ENCODE measurements at regions not wholly inside any gene's neighbourhood (a gene's known extent, or its start where the extent isn't known, plus 50 kb on each side); places are given as distances from the start of the nearest gene placed in this dataset.
"Not testable (repeated sequence)": the region's sequence is repeated elsewhere in the genome, so short reads cannot be mapped to it uniquely, and the experiment has no call there.

DNA sequence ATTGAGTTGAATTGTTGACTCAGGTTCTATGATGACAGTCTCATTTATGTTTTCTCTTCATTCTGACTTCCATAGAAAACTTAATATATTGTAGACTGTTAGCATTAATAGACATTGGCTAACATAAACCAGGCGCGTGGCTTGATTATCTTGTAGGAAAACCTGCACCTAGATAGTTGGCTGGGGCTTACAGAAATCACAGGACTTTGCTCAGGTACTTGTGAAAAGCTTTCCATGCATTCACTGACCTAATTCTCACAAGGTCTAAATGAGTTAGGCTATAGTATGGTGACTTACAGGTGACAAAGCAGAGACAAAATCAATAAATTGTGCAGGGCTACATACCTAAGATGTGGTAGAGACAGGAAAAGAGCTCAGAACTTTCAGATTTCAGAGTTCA is 212.8 kb downstream of the GPAT3 start:
- Mint-ChIP-seq H3K4me1 (ENCODE audit: low read depth, unreplicated experiment) (no peaks in the 10 kb centered on the region), H3K27me3 (ENCODE audit: unreplicated experiment) (no peaks in the 10 kb centered on the region), H3K4me3 (ENCODE audit: unreplicated experiment) (no peak overlapping the region), H3K36me3 (ENCODE audit: unreplicated experiment) (no peaks in the 10 kb centered on the region), H3K27ac (ENCODE audit: unreplicated experiment) (no peak overlapping the region), H3K9me3 (ENCODE audit: unreplicated experiment) (no peaks in the 10 kb centered on the region)
- no peak for DNase-seq
- no peak for TF ChIP-seq CTCF (IDR thresholded peaks at IDR 0.05; ENCODE audit: partially characterized antibody, unreplicated experiment)

- Mint-ChIP-seq H3K36me3 (ENCODE audit: unreplicated experiment) (no peaks in the 10 kb centered on the region), H3K9me3 (ENCODE audit: unreplicated experiment) (peaks cover 1% of the 10 kb centered on the region), H3K27ac (ENCODE audit: unreplicated experiment) (no peak overlapping the region), H3K27me3 (ENCODE audit: unreplicated experiment) (no peaks in the 10 kb centered on the region), H3K4me3 (ENCODE audit: unreplicated experiment) (no peak overlapping the region), H3K4me1 (ENCODE audit: low read depth, unreplicated experiment) (no peaks in the 10 kb centered on the region)
- DNase-seq, result no peak
- TF ChIP-seq CTCF (IDR thresholded peaks at IDR 0.05; ENCODE audit: partially characterized antibody, unreplicated experiment), result no peak
These were observed 203.0 kb downstream of the GPAT3 start for GRCh38 chr4:83738895-83739294.

- Mint-ChIP-seq H3K9me3 (ENCODE audit: unreplicated experiment) (peaks cover 8% of the 10 kb centered on the region), H3K27me3 (ENCODE audit: unreplicated experiment) (no peaks in the 10 kb centered on the region), H3K4me3 (ENCODE audit: unreplicated experiment) (no peak overlapping the region), H3K36me3 (ENCODE audit: unreplicated experiment) (peaks cover 6% of the 10 kb centered on the region), H3K4me1 (ENCODE audit: low read depth, unreplicated experiment) (no peaks in the 10 kb centered on the region), H3K27ac (ENCODE audit: unreplicated experiment) (no peak overlapping the region)
- no peak for DNase-seq
- no peak for TF ChIP-seq CTCF (IDR thresholded peaks at IDR 0.05; ENCODE audit: partially characterized antibody, unreplicated experiment)
These were observed 198.7 kb downstream of the GPAT3 start for GRCh38 chr4:83734576-83734975.

GRCh38 chr4:83732114-83732635 is 196.3 kb downstream of the GPAT3 start:
- H3K36me3 Mint-ChIP-seq (ENCODE audit: unreplicated experiment), result peaks cover 6% of the 10 kb centered on the region
- H3K27me3 Mint-ChIP-seq (ENCODE audit: unreplicated experiment), result no peaks in the 10 kb centered on the region
- H3K4me3 Mint-ChIP-seq (ENCODE audit: unreplicated experiment), result no peak overlapping the region
- no peak overlapping the region for H3K27ac Mint-ChIP-seq (ENCODE audit: unreplicated experiment)
- no peak for DNase-seq
- no peaks in the 10 kb centered on the region for H3K4me1 Mint-ChIP-seq (ENCODE audit: low read depth, unreplicated experiment)
- peaks cover 8% of the 10 kb centered on the region for H3K9me3 Mint-ChIP-seq (ENCODE audit: unreplicated experiment)
- no peak for TF ChIP-seq CTCF (IDR thresholded peaks at IDR 0.05; ENCODE audit: partially characterized antibody, unreplicated experiment)

DNA sequence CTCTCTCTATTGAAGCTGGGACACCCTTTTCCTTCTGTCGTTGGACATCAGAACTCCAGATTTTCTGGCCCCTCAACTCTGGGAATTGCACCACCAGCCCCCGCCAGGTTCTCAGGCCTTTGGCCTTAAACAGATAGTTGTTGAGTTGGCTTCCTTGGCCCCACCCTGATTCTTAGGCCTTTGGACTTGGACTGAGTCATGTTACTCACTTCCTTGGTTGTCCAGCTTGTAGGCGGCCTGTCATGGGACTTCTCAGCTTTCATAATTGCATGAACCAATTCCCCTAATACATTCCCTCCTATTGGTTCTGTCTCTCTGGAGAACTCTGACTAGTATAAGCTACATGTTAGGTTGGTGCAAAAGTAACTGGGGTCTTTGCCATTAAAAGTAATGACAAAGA is 195.7 kb downstream of the GPAT3 start:
- Mint-ChIP-seq H3K4me3 (ENCODE audit: unreplicated experiment) (no peak overlapping the region), H3K27me3 (ENCODE audit: unreplicated experiment) (no peaks in the 10 kb centered on the region), H3K27ac (ENCODE audit: unreplicated experiment) (no peak overlapping the region), H3K36me3 (ENCODE audit: unreplicated experiment) (peaks cover 6% of the 10 kb centered on the region), H3K4me1 (ENCODE audit: low read depth, unreplicated experiment) (no peaks in the 10 kb centered on the region), H3K9me3 (ENCODE audit: unreplicated experiment) (peaks cover 8% of the 10 kb centered on the region)
- no peak for DNase-seq
- no peak for TF ChIP-seq CTCF (IDR thresholded peaks at IDR 0.05; ENCODE audit: partially characterized antibody, unreplicated experiment)

- not testable (repeated sequence) for H3K27ac Mint-ChIP-seq (ENCODE audit: unreplicated experiment); H3K27me3 Mint-ChIP-seq (ENCODE audit: unreplicated experiment); H3K4me1 Mint-ChIP-seq (ENCODE audit: low read depth, unreplicated experiment); H3K36me3 Mint-ChIP-seq (ENCODE audit: unreplicated experiment); H3K4me3 Mint-ChIP-seq (ENCODE audit: unreplicated experiment); DNase-seq; H3K9me3 Mint-ChIP-seq (ENCODE audit: unreplicated experiment)
These were observed 195.1 kb downstream of the GPAT3 start for GRCh38 chr4:83730958-83731357.
